Fibroblast of pulmonary artery (primary cell): ENCODE measurements at regions not wholly inside any gene's neighbourhood (a gene's known extent, or its start where the extent isn't known, plus 50 kb on each side); places are given as distances from the start of the nearest gene placed in this dataset.

Source experiments
- DNase-seq: peaks from one replicate; pipeline ENCODE4 v3.0.0-alpha.2; 2010; ENCODE audit warnings: low read depth
- H3K4me3 ChIP-seq: replicated peaks from 2 replicates; pipeline ENCODE4 v1.5.1; 2011; ENCODE audit warnings: low read depth, mild to moderate bottlenecking, control low read depth, low read length, moderate library complexity
- CTCF ChIP-seq: IDR thresholded peaks from 2 replicates; pipeline ENCODE4 v1.5.1; 2011; ENCODE audit warnings: mild to moderate bottlenecking, control low read depth, low read length, inconsistent platforms; ENCODE audit errors: missing control alignments

DNA sequence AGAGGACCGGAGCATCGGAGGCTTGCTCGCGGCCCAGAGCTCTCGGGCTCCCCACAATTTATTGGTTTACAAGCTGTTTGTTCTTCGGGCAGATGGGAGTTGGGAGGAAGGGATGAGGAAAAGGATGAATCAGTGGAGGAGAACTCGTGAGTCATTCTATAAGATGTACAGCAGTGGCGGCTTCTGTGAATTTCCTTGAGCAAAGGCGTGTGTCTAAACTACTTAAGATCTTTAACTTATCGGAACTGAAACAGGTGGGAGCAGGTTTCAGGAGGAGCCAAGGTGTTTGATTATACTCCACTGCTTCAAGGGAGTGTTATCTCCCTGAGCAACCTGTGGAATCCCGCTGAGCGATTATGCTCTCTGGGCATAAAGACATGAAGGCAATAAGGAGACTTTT lies 50.5 kb upstream of the IBTK start:
- no peak for TF ChIP-seq CTCF
- H3K4me3 ChIP-seq: no peak overlapping the region
- DNase-seq: peak; percentile 6
